ENCODE measurements at regions not wholly inside any gene's neighbourhood (a gene's known extent, or its start where the extent isn't known, plus 50 kb on each side); places are given as distances from the start of the nearest gene placed in this dataset.

GRCh38 chr9:134240361-134240760 is 76.0 kb upstream of the RNU6ATAC start:
- BruUV-seq (replicated peaks), result no TSS peak
- Histone ChIP-seq H3K79me2 (ENCODE audit: insufficient read depth, low read depth, low read length) (no peaks in the 10 kb centered on the region), H3K4me2 (ENCODE audit: low read length) (no peak overlapping the region), H3K9me3 (ENCODE audit: low read length) (no peaks in the 10 kb centered on the region), H4K20me1 (ENCODE audit: insufficient read depth, low read length) (no peaks in the 10 kb centered on the region), H3K9me2 (ENCODE audit: insufficient read depth, low read length) (no peaks in the 10 kb centered on the region), H2AFZ (ENCODE audit: low read length) (no peak overlapping the region), H3K4me3 (ENCODE audit: low read depth, low read length, poor library complexity, severe bottlenecking) (no peak overlapping the region), H3K36me3 (ENCODE audit: insufficient read depth, low read length) (no peaks in the 10 kb centered on the region), H3K4me1 (ENCODE audit: insufficient read depth, low read length, poor library complexity, severe bottlenecking) (peaks cover 26% of the 10 kb centered on the region), H3K27ac (ENCODE audit: low read depth, low read length, poor library complexity, severe bottlenecking) (no peak overlapping the region)
- TF ChIP-seq EZH2phosphoT487 (IDR thresholded peaks at IDR 0.05; ENCODE audit: borderline replicate concordance, low read depth, low read length) (no peak), CTCF (conservative IDR thresholded peaks at IDR 0.05; ENCODE audit: low read length) (no peak)
- POLR2A ChIA-PET, result no interaction called here
- intact Hi-C loops (cut with micrococcal nuclease; ENCODE audit: unreplicated experiment), result no loop called here
- no peak for DNase-seq (ENCODE audit: low spot score)
- CTCF ChIA-PET (ENCODE audit: unreplicated experiment), result no interaction called here

GRCh38 chr9:134242706-134243105 is 78.3 kb upstream of the RNU6ATAC start:
- CTCF ChIA-PET (ENCODE audit: unreplicated experiment), result no interaction called here
- Histone ChIP-seq H3K36me3 (ENCODE audit: insufficient read depth, low read length) (no peaks in the 10 kb centered on the region), H4K20me1 (ENCODE audit: insufficient read depth, low read length) (no peaks in the 10 kb centered on the region), H3K4me1 (ENCODE audit: insufficient read depth, low read length, poor library complexity, severe bottlenecking) (peaks cover 26% of the 10 kb centered on the region), H3K27ac (ENCODE audit: low read depth, low read length, poor library complexity, severe bottlenecking) (no peak overlapping the region), H2AFZ (ENCODE audit: low read length) (no peak overlapping the region), H3K4me3 (ENCODE audit: low read depth, low read length, poor library complexity, severe bottlenecking) (no peak overlapping the region), H3K9me2 (ENCODE audit: insufficient read depth, low read length) (no peaks in the 10 kb centered on the region), H3K9me3 (ENCODE audit: low read length) (peaks cover 5% of the 10 kb centered on the region; the same call in 1 of the 2 replicates), H3K79me2 (ENCODE audit: insufficient read depth, low read depth, low read length) (no peaks in the 10 kb centered on the region), H3K4me2 (ENCODE audit: low read length) (no peak overlapping the region)
- DNase-seq (ENCODE audit: low spot score), result no peak
- POLR2A ChIA-PET, result no interaction called here
- intact Hi-C loops (cut with micrococcal nuclease; ENCODE audit: unreplicated experiment), result no loop called here
- BruUV-seq (replicated peaks), result no TSS peak
- no peak for TF ChIP-seq EZH2phosphoT487 (IDR thresholded peaks at IDR 0.05; ENCODE audit: borderline replicate concordance, low read depth, low read length)
- no peak for TF ChIP-seq CTCF (conservative IDR thresholded peaks at IDR 0.05; ENCODE audit: low read length)

- POLR2A ChIA-PET, result interaction anchor here (0.6 kb wide), 1 partner anchor 1607 kb away, joined by 3 read pairs; no protein-coding TSS in a partner anchor
- intact Hi-C loops (cut with micrococcal nuclease; ENCODE audit: unreplicated experiment), result no loop called here
- CTCF ChIA-PET (ENCODE audit: unreplicated experiment), result no interaction called here
- peak overlapping the region; percentile 75 for H2AFZ ChIP-seq (ENCODE audit: low read length)
- no peaks in the 10 kb centered on the region for H3K79me2 ChIP-seq (ENCODE audit: insufficient read depth, low read depth, low read length)
- H3K4me1 ChIP-seq (ENCODE audit: insufficient read depth, low read length, poor library complexity, severe bottlenecking), result peaks cover 26% of the 10 kb centered on the region
- H3K4me3 ChIP-seq (ENCODE audit: low read depth, low read length, poor library complexity, severe bottlenecking), result peak overlapping the region; percentile 26
- peak overlapping the region; percentile 50 for H3K27ac ChIP-seq (ENCODE audit: low read depth, low read length, poor library complexity, severe bottlenecking)
- TF ChIP-seq CTCF (conservative IDR thresholded peaks at IDR 0.05; ENCODE audit: low read length) (no peak), EZH2phosphoT487 (IDR thresholded peaks at IDR 0.05; ENCODE audit: borderline replicate concordance, low read depth, low read length) (no peak)
- H4K20me1 ChIP-seq (ENCODE audit: insufficient read depth, low read length), result no peaks in the 10 kb centered on the region
- H3K9me3 ChIP-seq (ENCODE audit: low read length), result peaks cover 9% of the 10 kb centered on the region; the same call in 1 of the 2 replicates
- DNase-seq (ENCODE audit: low spot score), result peak; percentile 86
- BruUV-seq (replicated peaks), result TSS peak; percentile 80
- peak overlapping the region; percentile 65 for H3K4me2 ChIP-seq (ENCODE audit: low read length)
- no peaks in the 10 kb centered on the region for H3K9me2 ChIP-seq (ENCODE audit: insufficient read depth, low read length)
- H3K36me3 ChIP-seq (ENCODE audit: insufficient read depth, low read length), result no peaks in the 10 kb centered on the region
Observed at GRCh38 chr9:134243778-134244467, 79.6 kb upstream of the RNU6ATAC start.

Data from OCI-LY7 (cell line).